Activated naive CD8-positive, alpha-beta T cell treated with anti-CD3 and anti-CD28 coated beads, Interleukin-2, amount 10 ng/mL, durations not matched to agents 7 days and 5 days (primary cell): ENCODE measurements at regions not wholly inside any gene's neighbourhood (a gene's known extent, or its start where the extent isn't known, plus 50 kb on each side); places are given as distances from the start of the nearest gene placed in this dataset.

Experiments
- ATAC-seq: fragments of 150-1000 bp; cut with Tn5 transposase; one replicate; pipeline ENCODE4 v1.10.0; 2021; ENCODE audit warnings: low read depth, moderate library complexity
- POLR2A ChIA-PET: fragments of 350-600 bp; sonication (Branson Sonifier 250); formaldehyde crosslinking; loops from one replicate; lab custom pipeline; 2021; ENCODE audit warnings: antibody characterized with exemption; lab: Charles Lee
- DNase-seq: peaks from one replicate; pipeline ENCODE4 v3.0.0; 2021
- H3K27ac Mint-ChIP-seq: one replicate; pipeline ENCODE4 v1.8.0; 2022; ENCODE audit warnings: mild to moderate bottlenecking, mixed read lengths
- H3K27me3 Mint-ChIP-seq: one replicate; pipeline ENCODE4 v1.8.0; 2022; ENCODE audit warnings: mild to moderate bottlenecking, moderate library complexity, mixed read lengths
- H3K36me3 Mint-ChIP-seq: one replicate; pipeline ENCODE4 v1.8.0; 2021; ENCODE audit warnings: mild to moderate bottlenecking, mixed read lengths
- H3K4me1 Mint-ChIP-seq: one replicate; pipeline ENCODE4 v1.8.0; 2021; ENCODE audit warnings: mixed read lengths
- H3K4me3 Mint-ChIP-seq: one replicate; pipeline ENCODE4 v1.8.0; 2022; ENCODE audit warnings: mild to moderate bottlenecking, moderate library complexity, mixed read lengths
- H3K9me3 Mint-ChIP-seq: one replicate; pipeline ENCODE4 v1.8.0; 2021; ENCODE audit warnings: mixed read lengths

GRCh38 chr7:13179011-13179582, 491.7 kb downstream of the ARL4A start:
- DNase-seq = no peak
- peaks cover 2% of the 10 kb centered on the region for H3K27me3 Mint-ChIP-seq
- POLR2A ChIA-PET = no interaction called here
- ATAC-seq = no peak
- H3K36me3 Mint-ChIP-seq = no peaks in the 10 kb centered on the region
- H3K9me3 Mint-ChIP-seq = no peaks in the 10 kb centered on the region
- no peak overlapping the region for H3K27ac Mint-ChIP-seq
- no peak overlapping the region for H3K4me3 Mint-ChIP-seq
- no peaks in the 10 kb centered on the region for H3K4me1 Mint-ChIP-seq

- H3K27me3 Mint-ChIP-seq = peaks cover 2% of the 10 kb centered on the region
- H3K36me3 Mint-ChIP-seq = no peaks in the 10 kb centered on the region
- DNase-seq (no peak), ATAC-seq (no peak)
- POLR2A ChIA-PET = no interaction called here
- no peaks in the 10 kb centered on the region for H3K4me1 Mint-ChIP-seq
- no peaks in the 10 kb centered on the region for H3K9me3 Mint-ChIP-seq
- no peak overlapping the region for H3K4me3 Mint-ChIP-seq
- H3K27ac Mint-ChIP-seq = no peak overlapping the region
Measured at GRCh38 chr7:13179775-13180523, 492.5 kb downstream of the ARL4A start.

GRCh38 chr7:13181216-13181615, 493.8 kb downstream of the ARL4A start:
- Mint-ChIP-seq H3K27ac (no peak overlapping the region), H3K9me3 (no peaks in the 10 kb centered on the region), H3K27me3 (no peaks in the 10 kb centered on the region), H3K4me3 (no peak overlapping the region), H3K36me3 (no peaks in the 10 kb centered on the region), H3K4me1 (no peaks in the 10 kb centered on the region)
- no peak for ATAC-seq
- POLR2A ChIA-PET = no interaction called here
- DNase-seq = no peak

GRCh38 chr7:13185139-13185538, 497.7 kb downstream of the ARL4A start:
- H3K27me3 Mint-ChIP-seq = no peaks in the 10 kb centered on the region
- no peak overlapping the region for H3K4me3 Mint-ChIP-seq
- no peaks in the 10 kb centered on the region for H3K4me1 Mint-ChIP-seq
- DNase-seq (no peak), ATAC-seq (no peak)
- H3K36me3 Mint-ChIP-seq = no peaks in the 10 kb centered on the region
- POLR2A ChIA-PET = no interaction called here
- no peak overlapping the region for H3K27ac Mint-ChIP-seq
- no peaks in the 10 kb centered on the region for H3K9me3 Mint-ChIP-seq

- POLR2A ChIA-PET = no interaction called here
- H3K9me3 Mint-ChIP-seq = no peaks in the 10 kb centered on the region
- no peak overlapping the region for H3K27ac Mint-ChIP-seq
- DNase-seq (no peak), ATAC-seq (no peak)
- H3K27me3 Mint-ChIP-seq = no peaks in the 10 kb centered on the region
- H3K4me3 Mint-ChIP-seq = no peak overlapping the region
- H3K36me3 Mint-ChIP-seq = no peaks in the 10 kb centered on the region
- no peaks in the 10 kb centered on the region for H3K4me1 Mint-ChIP-seq
Measured at GRCh38 chr7:13188236-13188805, 500.9 kb downstream of the ARL4A start.

- ATAC-seq = no peak
- Mint-ChIP-seq H3K4me3 (no peak overlapping the region), H3K36me3 (no peaks in the 10 kb centered on the region), H3K27me3 (no peaks in the 10 kb centered on the region), H3K9me3 (no peaks in the 10 kb centered on the region), H3K4me1 (no peaks in the 10 kb centered on the region), H3K27ac (no peak overlapping the region)
- DNase-seq = no peak
- POLR2A ChIA-PET = no interaction called here
Measured at GRCh38 chr7:13188922-13189321, 501.5 kb downstream of the ARL4A start.

- no peaks in the 10 kb centered on the region for H3K4me1 Mint-ChIP-seq
- POLR2A ChIA-PET = no interaction called here
- no peak overlapping the region for H3K27ac Mint-ChIP-seq
- H3K27me3 Mint-ChIP-seq = no peaks in the 10 kb centered on the region
- H3K4me3 Mint-ChIP-seq = no peak overlapping the region
- DNase-seq (no peak), ATAC-seq (no peak)
- no peaks in the 10 kb centered on the region for H3K36me3 Mint-ChIP-seq
- H3K9me3 Mint-ChIP-seq = no peaks in the 10 kb centered on the region
Measured at GRCh38 chr7:13189668-13190067, 502.2 kb downstream of the ARL4A start.

GRCh38 chr7:13197501-13197900, 510.1 kb downstream of the ARL4A start:
- ATAC-seq = no peak
- no peak overlapping the region for H3K4me3 Mint-ChIP-seq
- POLR2A ChIA-PET = no interaction called here
- H3K4me1 Mint-ChIP-seq = no peaks in the 10 kb centered on the region
- H3K9me3 Mint-ChIP-seq = no peaks in the 10 kb centered on the region
- H3K27ac Mint-ChIP-seq = no peak overlapping the region
- no peak for DNase-seq
- H3K27me3 Mint-ChIP-seq = no peaks in the 10 kb centered on the region
- no peaks in the 10 kb centered on the region for H3K36me3 Mint-ChIP-seq

GRCh38 chr7:13198036-13198435, 510.6 kb downstream of the ARL4A start:
- POLR2A ChIA-PET = no interaction called here
- Mint-ChIP-seq H3K27ac (no peak overlapping the region), H3K4me1 (no peaks in the 10 kb centered on the region), H3K36me3 (no peaks in the 10 kb centered on the region), H3K4me3 (no peak overlapping the region), H3K9me3 (no peaks in the 10 kb centered on the region), H3K27me3 (no peaks in the 10 kb centered on the region)
- ATAC-seq (no peak), DNase-seq (no peak)

- no peaks in the 10 kb centered on the region for H3K4me1 Mint-ChIP-seq
- no peak overlapping the region for H3K4me3 Mint-ChIP-seq
- ATAC-seq = no peak
- POLR2A ChIA-PET = no interaction called here
- no peaks in the 10 kb centered on the region for H3K36me3 Mint-ChIP-seq
- no peak overlapping the region for H3K27ac Mint-ChIP-seq
- H3K27me3 Mint-ChIP-seq = no peaks in the 10 kb centered on the region
- H3K9me3 Mint-ChIP-seq = no peaks in the 10 kb centered on the region
- no peak for DNase-seq
Measured at GRCh38 chr7:13198727-13199126, 511.3 kb downstream of the ARL4A start.

- DNase-seq = no peak
- POLR2A ChIA-PET = no interaction called here
- no peaks in the 10 kb centered on the region for H3K36me3 Mint-ChIP-seq
- H3K4me3 Mint-ChIP-seq = no peak overlapping the region
- no peak overlapping the region for H3K27ac Mint-ChIP-seq
- no peaks in the 10 kb centered on the region for H3K9me3 Mint-ChIP-seq
- no peaks in the 10 kb centered on the region for H3K4me1 Mint-ChIP-seq
- ATAC-seq = no peak
- no peaks in the 10 kb centered on the region for H3K27me3 Mint-ChIP-seq
Measured at GRCh38 chr7:13201628-13202027, 514.2 kb downstream of the ARL4A start.

GRCh38 chr7:13217768-13218167, 530.3 kb downstream of the ARL4A start:
- H3K9me3 Mint-ChIP-seq = no peaks in the 10 kb centered on the region
- DNase-seq (no peak), ATAC-seq (no peak)
- no peaks in the 10 kb centered on the region for H3K4me1 Mint-ChIP-seq
- H3K4me3 Mint-ChIP-seq = no peak overlapping the region
- peaks cover 1% of the 10 kb centered on the region for H3K27me3 Mint-ChIP-seq
- H3K36me3 Mint-ChIP-seq = no peaks in the 10 kb centered on the region
- POLR2A ChIA-PET = no interaction called here
- H3K27ac Mint-ChIP-seq = no peak overlapping the region

- H3K4me3 Mint-ChIP-seq = no peak overlapping the region
Measured at GRCh38 chr7:13225068-13225467, 537.6 kb downstream of the ARL4A start.

GRCh38 chr7:13226385-13226784, 539.0 kb downstream of the ARL4A start:
- H3K9me3 Mint-ChIP-seq = no peaks in the 10 kb centered on the region
- no peaks in the 10 kb centered on the region for H3K36me3 Mint-ChIP-seq
- POLR2A ChIA-PET = no interaction called here
- H3K4me3 Mint-ChIP-seq = no peak overlapping the region
- ATAC-seq (no peak), DNase-seq (no peak)
- H3K27me3 Mint-ChIP-seq = no peaks in the 10 kb centered on the region
- H3K27ac Mint-ChIP-seq = no peak overlapping the region
- no peaks in the 10 kb centered on the region for H3K4me1 Mint-ChIP-seq

More at GRCh38 chr7:13225068-13225467, 537.6 kb downstream of the ARL4A start:
- POLR2A ChIA-PET = no interaction called here
- no peaks in the 10 kb centered on the region for H3K36me3 Mint-ChIP-seq
- no peaks in the 10 kb centered on the region for H3K4me1 Mint-ChIP-seq
- H3K9me3 Mint-ChIP-seq = no peaks in the 10 kb centered on the region
- H3K27ac Mint-ChIP-seq = no peak overlapping the region
- no peak for DNase-seq
- no peak for ATAC-seq
- H3K27me3 Mint-ChIP-seq = no peaks in the 10 kb centered on the region
